SK-N-MC (cell line): ENCODE measurements at regions not wholly inside any gene's neighbourhood (a gene's known extent, or its start where the extent isn't known, plus 50 kb on each side); places are given as distances from the start of the nearest gene placed in this dataset.

Source experiments
- DNase-seq: peaks from one replicate; pipeline ENCODE4 v3.0.0-alpha.2; 2011; ENCODE audit warnings: low read depth, low spot score
- H3K27ac ChIP-seq: fragments of 200-600 bp; sonication (generic); 2 replicates; pipeline ENCODE4 v1.5.1; 2016; ENCODE audit warnings: mixed run types
- H3K36me3 ChIP-seq: fragments of 200-600 bp; sonication (generic); 2 replicates; pipeline ENCODE4 v1.6.1; 2017; ENCODE audit warnings: antibody characterized with exemption, low read length, mixed read lengths; ENCODE audit not compliant: insufficient read depth
- H3K4me3 ChIP-seq: fragments of 200-600 bp; sonication (generic); 2 replicates; pipeline ENCODE4 v1.5.1; 2016
- H3K9ac ChIP-seq: fragments of 200-600 bp; sonication (generic); 2 replicates; pipeline ENCODE4 v1.8.0; 2017; ENCODE audit warnings: mixed run types, mixed read lengths; ENCODE audit not compliant: insufficient read length
- H3K9me3 ChIP-seq: fragments of 200-600 bp; sonication (generic); 2 replicates; pipeline ENCODE4 v1.6.1; 2017; ENCODE audit warnings: low read depth, mild to moderate bottlenecking, antibody characterized with exemption, low read length, moderate library complexity, mixed read lengths
- EZH2 ChIP-seq: fragments of 200-600 bp; sonication (generic); IDR thresholded peaks from one replicate; pipeline ENCODE4 v1.6.1; 2017; ENCODE audit warnings: antibody characterized with exemption
- FOXP2 ChIP-seq: optimal IDR thresholded peaks from 2 replicates; pipeline ENCODE3; 2011; ENCODE audit warnings: mild to moderate bottlenecking, moderate library complexity; ENCODE audit not compliant: insufficient read depth; ENCODE audit errors: extremely low read length, control extremely low read depth
- POLR2AphosphoS5 ChIP-seq: IDR thresholded peaks from 2 replicates; pipeline ENCODE4 v1.6.1; 2012; ENCODE audit warnings: mild to moderate bottlenecking, low read depth, low read length, borderline replicate concordance

DNA sequence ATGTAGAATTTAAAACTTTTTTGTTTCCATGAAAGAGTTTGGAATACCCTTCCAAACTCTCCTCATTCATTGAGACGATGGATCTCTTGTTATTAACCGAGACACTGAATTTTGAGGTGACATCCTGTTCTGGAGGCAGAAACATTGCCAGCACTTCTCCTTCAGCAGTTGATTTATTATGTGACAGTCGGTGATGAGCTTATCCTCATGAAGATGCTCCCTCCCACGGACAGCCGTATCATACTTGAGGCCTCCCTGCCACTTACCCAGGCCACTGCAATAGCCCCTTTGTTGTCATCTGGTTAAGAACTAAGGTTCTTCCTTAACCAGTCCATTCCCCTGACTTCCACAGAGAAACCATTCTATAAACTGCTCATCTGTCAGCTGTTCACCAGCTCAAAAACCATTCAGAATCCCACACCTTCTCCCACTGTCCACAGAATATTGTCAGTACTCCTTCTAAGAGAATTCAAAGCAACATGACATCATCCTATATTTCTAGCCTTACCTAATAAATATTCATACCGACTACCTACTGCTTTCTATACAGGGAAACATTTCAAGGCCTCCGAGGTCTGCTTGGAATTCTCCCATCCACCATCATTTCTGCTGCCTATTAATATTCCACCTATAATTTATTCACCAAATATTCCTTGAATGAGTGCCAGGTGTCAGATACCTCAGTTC lies 139.0 kb upstream of the TRIB2 start:
- H3K9me3 ChIP-seq = no peaks in the 10 kb centered on the region
- no peak overlapping the region for H3K4me3 ChIP-seq
- no peak overlapping the region for H3K27ac ChIP-seq
- H3K9ac ChIP-seq = no peak overlapping the region
- TF ChIP-seq POLR2AphosphoS5 (no peak), EZH2 (no peak), FOXP2 (no peak)
- DNase-seq = no peak
- H3K36me3 ChIP-seq = no peaks in the 10 kb centered on the region

DNA sequence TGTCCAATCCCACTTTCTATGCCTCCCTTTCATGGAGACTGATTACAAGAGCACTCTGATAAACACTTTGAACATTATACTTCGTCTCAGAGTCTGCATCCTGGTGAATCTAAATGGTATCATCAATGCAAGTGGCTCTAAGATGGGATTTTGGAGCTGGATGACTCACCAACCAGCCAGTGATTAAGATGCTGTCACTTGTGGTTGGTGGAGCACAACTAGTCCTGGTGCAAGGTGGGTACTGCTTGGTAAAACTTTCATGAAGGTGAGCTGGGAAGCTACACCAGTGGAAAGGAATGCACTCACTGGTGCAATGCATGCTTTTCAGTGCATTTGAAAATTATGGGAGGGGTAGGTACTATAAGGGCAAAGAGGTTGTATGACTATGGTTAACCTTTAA lies 137.7 kb upstream of the TRIB2 start:
- H3K4me3 ChIP-seq = no peak overlapping the region
- no peaks in the 10 kb centered on the region for H3K36me3 ChIP-seq
- H3K9ac ChIP-seq = no peak overlapping the region
- TF ChIP-seq POLR2AphosphoS5 (no peak), EZH2 (no peak), FOXP2 (no peak)
- H3K27ac ChIP-seq = no peak overlapping the region
- H3K9me3 ChIP-seq = no peaks in the 10 kb centered on the region
- no peak for DNase-seq

DNA sequence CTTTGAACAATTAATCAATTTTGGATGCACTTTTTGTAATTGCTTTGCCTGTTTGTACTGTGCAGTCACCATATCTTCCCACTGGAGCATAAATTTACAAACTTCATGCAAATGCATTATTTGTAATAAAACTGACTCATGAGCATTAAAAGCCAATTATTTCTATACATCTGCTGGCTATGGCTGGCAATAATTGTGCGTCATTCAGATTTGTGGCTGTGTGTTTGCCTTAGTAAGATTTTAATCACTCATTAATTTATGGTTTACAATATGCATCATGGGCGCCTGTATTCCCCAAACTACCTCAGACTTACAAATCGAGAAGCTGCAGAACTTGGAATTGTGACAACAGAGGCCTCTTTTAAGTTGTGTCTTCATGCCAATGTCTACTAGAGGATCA lies 132.4 kb upstream of the TRIB2 start:
- H3K9me3 ChIP-seq = no peaks in the 10 kb centered on the region
- DNase-seq = no peak
- no peak overlapping the region for H3K9ac ChIP-seq
- no peak for TF ChIP-seq EZH2
- TF ChIP-seq FOXP2 = peak; percentile 55
- no peaks in the 10 kb centered on the region for H3K36me3 ChIP-seq
- no peak overlapping the region for H3K27ac ChIP-seq
- no peak overlapping the region for H3K4me3 ChIP-seq

DNA sequence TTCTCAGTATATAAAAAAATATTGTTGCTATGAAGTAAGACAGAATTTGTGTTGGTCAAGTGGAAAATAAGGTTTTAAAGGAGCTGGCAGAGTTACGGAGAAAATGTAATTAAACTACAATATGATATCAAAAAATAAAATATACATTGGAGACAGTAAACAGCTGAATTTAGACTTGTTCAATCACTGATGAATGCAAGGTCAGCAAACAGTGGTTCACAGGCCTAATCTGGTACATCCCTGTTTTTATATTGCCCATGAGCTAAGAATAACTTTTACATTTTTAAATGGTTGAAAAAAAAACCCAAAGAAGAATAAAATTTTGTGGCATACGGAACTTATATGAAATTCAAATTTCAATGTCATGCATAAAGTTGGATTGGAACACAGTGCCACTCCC lies 131.0 kb upstream of the TRIB2 start:
- TF ChIP-seq FOXP2 (no peak), POLR2AphosphoS5 (no peak), EZH2 (no peak)
- Histone ChIP-seq H3K9me3 (no peaks in the 10 kb centered on the region), H3K27ac (no peak overlapping the region), H3K4me3 (no peak overlapping the region), H3K36me3 (no peaks in the 10 kb centered on the region), H3K9ac (no peak overlapping the region)
- DNase-seq = no peak

DNA sequence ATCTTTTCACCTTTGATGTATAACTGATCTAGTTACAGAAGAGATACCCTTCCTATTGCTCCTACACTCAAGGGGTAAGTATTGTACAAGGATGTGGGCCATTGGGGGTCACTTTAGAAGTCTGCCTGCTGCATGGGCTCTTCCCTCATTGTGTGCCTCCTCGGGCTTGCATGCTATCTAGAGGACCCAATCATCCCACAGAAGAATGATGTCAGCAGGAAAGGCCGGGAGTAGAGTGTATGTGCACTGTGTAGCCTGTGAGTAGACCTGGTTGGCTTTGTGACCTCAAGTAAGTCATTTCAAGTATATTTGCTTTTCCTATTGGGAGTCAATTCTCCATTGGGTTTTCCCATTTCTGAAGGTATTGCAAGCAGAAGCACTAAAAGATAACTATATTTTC lies 129.5 kb upstream of the TRIB2 start:
- Histone ChIP-seq H3K9me3 (no peaks in the 10 kb centered on the region), H3K27ac (no peak overlapping the region), H3K9ac (no peak overlapping the region), H3K36me3 (no peaks in the 10 kb centered on the region), H3K4me3 (no peak overlapping the region)
- TF ChIP-seq FOXP2 = no peak
- TF ChIP-seq POLR2AphosphoS5 = no peak
- no peak for TF ChIP-seq EZH2
- DNase-seq = no peak

DNA sequence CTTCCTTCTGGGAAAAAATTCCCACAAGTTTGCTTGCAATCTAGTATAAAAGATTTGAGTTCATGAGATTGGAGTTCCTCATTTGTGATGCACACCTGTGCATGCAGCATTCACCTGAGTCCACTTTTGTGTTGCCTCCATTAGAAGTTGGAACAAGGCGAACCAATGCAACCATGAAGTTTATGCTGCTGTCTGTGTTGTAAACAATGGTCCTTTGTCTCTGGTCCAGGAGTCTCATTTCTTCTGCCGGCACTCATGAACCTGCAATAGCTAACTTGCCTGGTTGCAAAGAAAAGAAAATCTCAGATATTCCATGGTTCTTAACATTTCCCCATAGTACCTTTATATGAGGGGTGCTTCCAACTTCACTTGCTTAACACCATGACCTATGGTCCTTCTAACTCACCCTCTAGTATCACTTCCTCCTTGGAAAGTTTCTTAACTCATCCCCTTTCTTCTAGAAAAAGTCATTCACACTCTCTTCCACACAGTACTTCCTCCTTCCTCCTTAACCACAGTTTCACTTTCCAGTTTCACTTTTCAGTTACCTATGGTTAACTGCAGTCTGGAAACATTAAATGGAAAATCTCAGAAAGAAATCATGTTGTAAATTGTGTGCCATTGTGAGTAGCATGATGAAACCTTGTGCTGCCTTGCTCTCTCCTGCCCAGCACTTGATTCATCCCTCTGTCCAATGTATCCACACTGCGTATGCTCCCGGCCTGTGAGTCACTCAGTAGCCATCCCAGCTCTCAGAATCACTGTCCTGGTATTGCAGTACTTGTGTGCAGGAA lies 128.8 kb upstream of the TRIB2 start:
- TF ChIP-seq POLR2AphosphoS5 = no peak
- no peak for TF ChIP-seq EZH2
- TF ChIP-seq FOXP2 = no peak
- Histone ChIP-seq H3K4me3 (no peak overlapping the region), H3K36me3 (no peaks in the 10 kb centered on the region), H3K9me3 (no peaks in the 10 kb centered on the region), H3K27ac (no peak overlapping the region), H3K9ac (no peak overlapping the region)
- no peak for DNase-seq

DNA sequence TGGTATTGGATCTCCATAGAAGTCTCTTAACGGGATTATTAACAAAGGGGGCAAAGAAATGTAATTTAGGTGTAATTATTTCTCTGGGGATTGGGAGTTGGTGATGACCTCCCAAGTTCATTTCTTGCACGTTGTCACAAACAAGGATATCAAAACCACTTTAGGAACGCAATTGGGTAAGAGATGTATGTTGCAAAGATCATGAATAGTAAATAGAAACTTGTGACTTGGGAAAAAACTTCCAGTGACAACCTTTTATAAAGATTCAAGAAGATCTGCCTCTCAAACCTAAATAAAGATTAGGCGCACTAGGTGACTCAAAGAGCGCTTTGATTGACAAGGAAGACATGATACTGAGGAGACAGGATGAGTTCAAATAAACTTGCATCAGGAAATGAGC lies 127.8 kb upstream of the TRIB2 start:
- H3K4me3 ChIP-seq = no peak overlapping the region
- no peak overlapping the region for H3K9ac ChIP-seq
- H3K27ac ChIP-seq = no peak overlapping the region
- TF ChIP-seq POLR2AphosphoS5 = no peak
- TF ChIP-seq FOXP2 = no peak
- no peak for TF ChIP-seq EZH2
- no peaks in the 10 kb centered on the region for H3K36me3 ChIP-seq
- DNase-seq = no peak
- no peaks in the 10 kb centered on the region for H3K9me3 ChIP-seq

DNA sequence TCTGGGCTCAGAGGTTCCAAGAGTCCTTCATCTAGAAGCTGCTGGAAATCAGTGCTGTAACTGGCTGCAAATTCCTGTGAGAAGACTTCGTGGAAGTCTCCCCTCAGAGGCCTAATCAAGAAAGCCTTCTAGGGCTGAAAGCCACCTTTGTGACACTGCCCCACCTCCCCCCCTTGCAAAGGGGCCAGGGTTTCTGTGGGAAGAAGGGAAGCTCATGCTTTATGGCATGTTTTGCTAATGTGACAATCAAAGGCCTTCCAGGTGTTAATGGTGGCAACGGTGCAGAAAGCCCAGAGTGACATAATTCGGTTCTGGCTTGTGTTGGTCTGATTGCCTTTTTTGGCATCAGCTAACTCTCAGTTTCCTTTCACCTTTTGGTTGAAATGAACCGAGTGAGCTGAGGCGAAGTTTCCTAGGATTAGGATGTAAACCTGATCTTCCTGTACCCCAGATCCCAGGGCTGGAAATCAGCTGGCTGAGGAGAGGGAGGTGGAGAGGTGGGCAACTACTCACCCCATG lies 126.9 kb upstream of the TRIB2 start:
- TF ChIP-seq EZH2 = no peak
- TF ChIP-seq FOXP2 = no peak
- TF ChIP-seq POLR2AphosphoS5 = no peak
- H3K36me3 ChIP-seq = no peaks in the 10 kb centered on the region
- no peak overlapping the region for H3K9ac ChIP-seq
- no peak overlapping the region for H3K4me3 ChIP-seq
- no peak overlapping the region for H3K27ac ChIP-seq
- no peak for DNase-seq
- no peaks in the 10 kb centered on the region for H3K9me3 ChIP-seq

DNA sequence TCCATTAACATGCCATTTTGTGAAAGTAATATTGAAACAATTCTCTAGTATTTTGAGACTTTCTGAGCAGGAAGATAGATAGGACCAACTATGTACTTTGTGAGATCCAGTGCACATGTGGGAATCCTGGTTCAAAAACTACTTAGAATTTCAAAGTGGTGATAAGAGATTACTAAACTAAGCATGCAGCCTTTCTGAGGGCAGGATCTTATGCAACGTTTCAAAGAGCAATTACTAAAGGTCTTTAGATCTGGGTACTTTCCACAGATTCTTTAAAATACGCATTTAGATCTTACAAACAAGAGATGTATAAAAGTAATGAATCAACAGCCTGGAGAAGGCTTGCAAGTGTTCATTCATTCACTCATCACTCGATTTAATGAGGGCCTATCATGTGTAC lies 124.4 kb upstream of the TRIB2 start:
- no peak for DNase-seq
- no peak overlapping the region for H3K9ac ChIP-seq
- H3K4me3 ChIP-seq = no peak overlapping the region
- no peaks in the 10 kb centered on the region for H3K9me3 ChIP-seq
- no peaks in the 10 kb centered on the region for H3K36me3 ChIP-seq
- TF ChIP-seq FOXP2 = no peak
- TF ChIP-seq POLR2AphosphoS5 = no peak
- no peak for TF ChIP-seq EZH2
- H3K27ac ChIP-seq = no peak overlapping the region
